ENCODE measurements at regions not wholly inside any gene's neighbourhood (a gene's known extent, or its start where the extent isn't known, plus 50 kb on each side); places are given as distances from the start of the nearest gene placed in this dataset.
A peak's percentile ranks its signal among the peaks of the same experiment; 100 is the strongest.

- DNase-seq, result no peak
These were observed 590.2 kb upstream of the SETBP1 start for GRCh38 chr18:44090453-44090852.

GRCh38 chr18:44093253-44093652, 587.4 kb upstream of the SETBP1 start:
- no peak for DNase-seq

- no peak for DNase-seq
These were observed 584.7 kb upstream of the SETBP1 start for GRCh38 chr18:44096016-44096415.

- DNase-seq, result no peak
These were observed 582.1 kb upstream of the SETBP1 start for GRCh38 chr18:44098551-44099098.

GRCh38 chr18:44107187-44107586, 573.5 kb upstream of the SETBP1 start:
- DNase-seq, result no peak

GRCh38 chr18:44111337-44111736, 569.4 kb upstream of the SETBP1 start:
- DNase-seq, result no peak

GRCh38 chr18:44117821-44118220, 562.9 kb upstream of the SETBP1 start:
- no peak for DNase-seq

GRCh38 chr18:44119607-44120006, 561.1 kb upstream of the SETBP1 start:
- no peak for DNase-seq

GRCh38 chr18:44123743-44124142, 556.9 kb upstream of the SETBP1 start:
- DNase-seq, result no peak

- DNase-seq, result no peak
These were observed 555.2 kb upstream of the SETBP1 start for GRCh38 chr18:44125446-44125845.

GRCh38 chr18:44126598-44126997, 554.1 kb upstream of the SETBP1 start:
- no peak for DNase-seq

GRCh38 chr18:44128365-44128764, 552.3 kb upstream of the SETBP1 start:
- DNase-seq, result no peak

- DNase-seq, result peak; percentile 10
These were observed 550.2 kb upstream of the SETBP1 start for GRCh38 chr18:44130376-44130942.

GRCh38 chr18:44133483-44133882, 547.2 kb upstream of the SETBP1 start:
- DNase-seq, result no peak

GRCh38 chr18:44134447-44134846, 546.2 kb upstream of the SETBP1 start:
- no peak for DNase-seq

- no peak for DNase-seq
These were observed 544.9 kb upstream of the SETBP1 start for GRCh38 chr18:44135741-44136140.

GRCh38 chr18:44136326-44136725, 544.4 kb upstream of the SETBP1 start:
- no peak for DNase-seq

- DNase-seq, result no peak
These were observed 537.6 kb upstream of the SETBP1 start for GRCh38 chr18:44143072-44143471.

- no peak for DNase-seq
These were observed 531.0 kb upstream of the SETBP1 start for GRCh38 chr18:44149706-44150105.

- DNase-seq, result no peak
These were observed 526.7 kb upstream of the SETBP1 start for GRCh38 chr18:44153981-44154380.

GRCh38 chr18:44156126-44156525, 524.6 kb upstream of the SETBP1 start:
- no peak for DNase-seq

- no peak for DNase-seq
These were observed 523.8 kb upstream of the SETBP1 start for GRCh38 chr18:44156776-44157335.

GRCh38 chr18:44170208-44170880, 510.3 kb upstream of the SETBP1 start:
- DNase-seq, result no peak

GRCh38 chr18:44171301-44171700, 509.4 kb upstream of the SETBP1 start:
- DNase-seq, result no peak
